ENCODE measurements at regions not wholly inside any gene's neighbourhood (a gene's known extent, or its start where the extent isn't known, plus 50 kb on each side); places are given as distances from the start of the nearest gene placed in this dataset.

GRCh38 chr12:19048943-19049342 is 80.6 kb upstream of the PLEKHA5 start (continued):
- no peak for TF ChIP-seq CHD7 (IDR thresholded peaks at IDR 0.05; ENCODE audit: insufficient replicate concordance, low read length)
- TF ChIP-seq TEAD4 (IDR thresholded peaks at IDR 0.05; ENCODE audit: low read depth, low read length) = no peak
- TF ChIP-seq KDM4A (IDR thresholded peaks at IDR 0.05; ENCODE audit: low read depth, low read length, severe bottlenecking) = no peak
- no peak for TF ChIP-seq BCL11A (IDR thresholded peaks at IDR 0.05; ENCODE audit: low read depth in 2 of 2, low read length in 2 of 2)
- TF ChIP-seq EGR1 (IDR thresholded peaks at IDR 0.05; ENCODE audit: borderline replicate concordance, low read depth, low read length) = no peak
- TF ChIP-seq NANOG (IDR thresholded peaks at IDR 0.05; ENCODE audit: insufficient read depth, low read depth, low read length, poor library complexity, severe bottlenecking) = no peak
- no peak for TF ChIP-seq CHD1 (IDR thresholded peaks at IDR 0.05; ENCODE audit: low read depth, low read length)
- TF ChIP-seq CTCF (IDR thresholded peaks at IDR 0.05; ENCODE audit: control extremely low read depth in 1 of 3, insufficient read depth in 1 of 3, low read depth in 1 of 3, low read length in 3 of 3) = no peak
- no peak for TF ChIP-seq SP1 (IDR thresholded peaks at IDR 0.05; ENCODE audit: low read depth, low read length)
- no peak for TF ChIP-seq ZNF274 (IDR thresholded peaks at IDR 0.05; ENCODE audit: borderline replicate concordance, extremely low read depth, low read length)

Data from H1 (cell line).